ENCODE measurements at regions not wholly inside any gene's neighbourhood (a gene's known extent, or its start where the extent isn't known, plus 50 kb on each side); places are given as distances from the start of the nearest gene placed in this dataset.

DNA sequence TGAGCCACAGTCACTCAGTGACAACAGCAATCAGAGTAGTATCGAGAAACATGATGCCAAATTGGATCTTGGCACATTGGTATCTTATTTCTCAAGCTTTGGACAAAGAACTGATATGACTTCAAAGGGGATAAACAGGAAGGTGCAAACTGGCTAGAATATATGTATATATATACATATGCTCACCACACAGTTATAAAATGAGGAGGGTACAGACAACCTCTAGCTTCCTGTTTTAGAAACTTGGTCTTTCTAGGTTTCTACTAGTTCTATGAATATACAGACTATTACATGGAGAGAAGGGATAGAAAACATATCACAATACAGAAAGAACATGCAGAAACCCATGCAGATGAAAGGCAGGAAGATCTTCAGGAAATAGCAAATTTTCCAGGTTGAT lies 292.1 kb upstream of the SNX7 start:
- CTCF ChIA-PET = interaction anchor here (0.9 kb wide), 1 partner anchor 15 kb away, joined by 3 read pairs; no protein-coding TSS in a partner anchor
- H3K4me3 ChIP-seq (ENCODE audit: low read depth, low read length) = no peak overlapping the region
- TF ChIP-seq, protein P1, sequence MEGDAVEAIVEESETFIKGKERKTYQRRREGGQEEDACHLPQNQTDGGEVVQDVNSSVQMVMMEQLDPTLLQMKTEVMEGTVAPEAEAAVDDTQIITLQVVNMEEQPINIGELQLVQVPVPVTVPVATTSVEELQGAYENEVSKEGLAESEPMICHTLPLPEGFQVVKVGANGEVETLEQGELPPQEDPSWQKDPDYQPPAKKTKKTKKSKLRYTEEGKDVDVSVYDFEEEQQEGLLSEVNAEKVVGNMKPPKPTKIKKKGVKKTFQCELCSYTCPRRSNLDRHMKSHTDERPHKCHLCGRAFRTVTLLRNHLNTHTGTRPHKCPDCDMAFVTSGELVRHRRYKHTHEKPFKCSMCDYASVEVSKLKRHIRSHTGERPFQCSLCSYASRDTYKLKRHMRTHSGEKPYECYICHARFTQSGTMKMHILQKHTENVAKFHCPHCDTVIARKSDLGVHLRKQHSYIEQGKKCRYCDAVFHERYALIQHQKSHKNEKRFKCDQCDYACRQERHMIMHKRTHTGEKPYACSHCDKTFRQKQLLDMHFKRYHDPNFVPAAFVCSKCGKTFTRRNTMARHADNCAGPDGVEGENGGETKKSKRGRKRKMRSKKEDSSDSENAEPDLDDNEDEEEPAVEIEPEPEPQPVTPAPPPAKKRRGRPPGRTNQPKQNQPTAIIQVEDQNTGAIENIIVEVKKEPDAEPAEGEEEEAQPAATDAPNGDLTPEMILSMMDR (IDR thresholded peaks at IDR 0.05; ENCODE audit: insufficient read depth, low read length, missing control alignments) = no peak
- POLR2A ChIA-PET = no interaction called here
- no peak for DNase-seq (ENCODE audit: low read depth, low spot score)

DNA sequence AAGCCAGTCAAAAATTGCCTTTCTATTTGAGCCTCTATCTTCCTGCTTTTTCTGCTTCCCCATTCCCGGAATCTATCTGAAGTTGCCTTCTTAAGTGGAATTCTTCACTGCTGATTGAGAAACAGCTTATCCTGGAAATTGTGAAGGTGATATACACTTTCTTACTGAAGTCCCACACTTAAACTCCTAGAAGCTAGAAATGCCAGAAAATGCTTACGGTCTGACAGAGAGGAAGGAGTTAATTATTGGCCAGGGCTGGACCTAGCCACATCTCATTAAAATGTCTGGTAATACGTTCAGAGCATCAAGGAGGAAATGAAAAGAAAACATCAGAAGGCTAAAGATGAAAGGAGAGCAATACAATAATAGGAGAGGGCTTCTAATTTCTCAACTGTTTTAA lies 292.5 kb upstream of the SNX7 start:
- ChIA-PET CTCF (interaction anchor here (0.9 kb wide), 1 partner anchor 16 kb away, joined by 3 read pairs; no protein-coding TSS in a partner anchor), POLR2A (no interaction called here)
- TF ChIP-seq, protein P1 (IDR thresholded peaks at IDR 0.05; ENCODE audit: insufficient read depth, low read length, missing control alignments) = no peak
- no peak overlapping the region for H3K4me3 ChIP-seq (ENCODE audit: low read depth, low read length)
- no peak for DNase-seq (ENCODE audit: low read depth, low spot score)

DNA sequence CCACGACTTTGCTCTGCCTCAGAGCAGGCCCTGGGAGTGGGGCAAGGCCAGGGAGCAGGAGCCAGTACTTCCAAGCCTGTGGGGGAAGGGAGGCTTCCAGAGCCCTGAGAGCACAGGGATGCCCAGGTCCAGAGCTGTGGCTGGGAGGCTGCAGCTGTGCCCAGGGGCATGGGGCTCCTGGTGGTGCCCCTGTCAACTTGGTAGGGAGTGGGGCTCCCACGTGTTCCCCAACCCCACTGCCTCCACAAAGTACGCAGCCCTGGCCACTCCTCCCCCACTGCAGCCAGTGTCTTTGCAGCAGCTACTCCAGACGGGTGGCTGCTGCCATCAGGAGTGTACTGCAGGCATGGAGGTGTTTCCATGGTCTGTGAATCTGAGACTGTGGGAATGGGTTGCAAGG lies 294.1 kb upstream of the SNX7 start:
- CTCF ChIA-PET = no interaction called here
- no peak for DNase-seq (ENCODE audit: low read depth, low spot score)

GRCh38 chr1:98366343-98366742 lies 295.2 kb upstream of the SNX7 start:
- CTCF ChIA-PET = interaction anchor here (0.6 to 1.3 kb wide), 2 partner anchors 61 to 68 kb away, joined by 3 read pairs; no protein-coding TSS in a partner anchor
- TF ChIP-seq, protein P1 (IDR thresholded peaks at IDR 0.05; ENCODE audit: insufficient read depth, low read length, missing control alignments) = no peak
- POLR2A ChIA-PET = no interaction called here
- DNase-seq (ENCODE audit: low read depth, low spot score) = no peak
- H3K4me3 ChIP-seq (ENCODE audit: low read depth, low read length) = no peak overlapping the region

More for the DNA sequence above, 294.1 kb upstream of the SNX7 start:
- H3K4me3 ChIP-seq (ENCODE audit: low read depth, low read length) = no peak overlapping the region
- POLR2A ChIA-PET = no interaction called here
- TF ChIP-seq, protein P1 (IDR thresholded peaks at IDR 0.05; ENCODE audit: insufficient read depth, low read length, missing control alignments) = no peak

- CTCF ChIA-PET = no interaction called here
- no peak for DNase-seq (ENCODE audit: low read depth, low spot score)
- TF ChIP-seq, protein P1 (IDR thresholded peaks at IDR 0.05; ENCODE audit: insufficient read depth, low read length, missing control alignments) = no peak
- H3K4me3 ChIP-seq (ENCODE audit: low read depth, low read length) = no peak overlapping the region
- POLR2A ChIA-PET = no interaction called here
These were observed 297.0 kb upstream of the SNX7 start for GRCh38 chr1:98364544-98364943.

DNA sequence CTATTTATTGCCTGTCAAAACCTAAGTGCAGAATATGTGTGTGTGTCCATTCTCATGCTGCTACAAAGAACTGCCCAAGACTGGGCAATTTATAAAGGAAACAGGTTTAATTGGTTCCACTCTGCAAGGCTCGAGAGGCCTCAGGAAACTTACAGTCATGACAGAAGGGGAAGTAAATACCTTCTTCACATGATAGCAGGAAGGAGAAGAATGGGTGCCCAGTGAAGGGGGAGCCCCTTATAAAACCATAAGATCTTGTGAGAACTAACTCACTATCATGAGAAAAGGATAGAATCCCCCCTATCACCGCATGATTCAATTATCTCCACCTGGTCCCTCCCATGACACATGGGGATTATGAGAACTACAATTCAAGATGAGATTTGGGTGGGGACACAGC lies 300.7 kb upstream of the SNX7 start:
- CTCF ChIA-PET = no interaction called here
- TF ChIP-seq, protein P1 (IDR thresholded peaks at IDR 0.05; ENCODE audit: insufficient read depth, low read length, missing control alignments) = no peak
- DNase-seq (ENCODE audit: low read depth, low spot score) = no peak

More for the DNA sequence above, 300.7 kb upstream of the SNX7 start:
- POLR2A ChIA-PET = no interaction called here
- H3K4me3 ChIP-seq (ENCODE audit: low read depth, low read length) = no peak overlapping the region
